Omental fat pad (tissue), 3 donors: ENCODE measurements at regions not wholly inside any gene's neighbourhood (a gene's known extent, or its start where the extent isn't known, plus 50 kb on each side); places are given as distances from the start of the nearest gene placed in this dataset.
"Not testable (repeated sequence)": the region's sequence is repeated elsewhere in the genome, so short reads cannot be mapped to it uniquely, and the experiment has no call there.

Experiments
- ATAC-seq: fragments of 150-250 bp; one replicate; pipeline ENCODE4 v1.9.1; 2016; ENCODE audit warnings: mild to moderate bottlenecking, moderate library complexity; ENCODE audit not compliant: low FRiP score
- DNase-seq: peaks from one replicate; pipeline ENCODE4 v3.0.0-alpha.2; 2019; ENCODE audit warnings: low spot score
- CTCF ChIP-seq, 3 donors: fragments of 450-650 bp; IDR thresholded peaks; one replicate each; pipeline ENCODE4 v1.5.1; 2016 to 2017; ENCODE audit warnings: antibody characterized with exemption in 3 of 3, mild to moderate bottlenecking in 3 of 3, moderate library complexity in 2 of 3

- no peak for ATAC-seq
- no peak for TF ChIP-seq CTCF (IDR thresholded peaks at IDR 0.05)
- DNase-seq: no peak
Observed at GRCh38 chr9:135380311-135380960, 99.1 kb upstream of the PPP1R26 start.

- ATAC-seq (no peak), DNase-seq (no peak)
- TF ChIP-seq CTCF (IDR thresholded peaks at IDR 0.05): no peak
Observed at GRCh38 chr9:135381762-135382310, 97.7 kb upstream of the PPP1R26 start.

- ATAC-seq: no peak
- DNase-seq: no peak
- no peak for TF ChIP-seq CTCF (IDR thresholded peaks at IDR 0.05)
Observed at GRCh38 chr9:135384226-135384625, 95.4 kb upstream of the PPP1R26 start.

GRCh38 chr9:135384815-135385405 is 94.7 kb upstream of the PPP1R26 start:
- DNase-seq, ATAC-seq: not testable (repeated sequence)

- no peak for DNase-seq
- ATAC-seq: no peak
- no peak for TF ChIP-seq CTCF (IDR thresholded peaks at IDR 0.05)
Observed at GRCh38 chr9:135385793-135386192, 93.8 kb upstream of the PPP1R26 start.

GRCh38 chr9:135387976-135388375 is 91.6 kb upstream of the PPP1R26 start:
- ATAC-seq (no peak), DNase-seq (no peak)
- TF ChIP-seq CTCF (IDR thresholded peaks at IDR 0.05): no peak

GRCh38 chr9:135388530-135388929 is 91.1 kb upstream of the PPP1R26 start:
- no peak for TF ChIP-seq CTCF (IDR thresholded peaks at IDR 0.05)
- ATAC-seq: no peak
- no peak for DNase-seq
